C4-2B (cell line): ENCODE measurements at regions not wholly inside any gene's neighbourhood (a gene's known extent, or its start where the extent isn't known, plus 50 kb on each side); places are given as distances from the start of the nearest gene placed in this dataset.

Experiments used
- H3K27ac ChIP-seq: fragments of 450-650 bp; 2 replicates; pipeline ENCODE4 v1.5.1; 2017
- ZFX ChIP-seq: fragments of 450-650 bp; IDR thresholded peaks from 2 replicates; pipeline ENCODE4 v1.6.1; 2017
- TF ChIP-seq, protein P1 (sequence below): fragments of 450-650 bp; conservative IDR thresholded peaks from 2 replicates; pipeline ENCODE4 v1.5.1; 2017; ENCODE audit warnings: mild to moderate bottlenecking

DNA sequence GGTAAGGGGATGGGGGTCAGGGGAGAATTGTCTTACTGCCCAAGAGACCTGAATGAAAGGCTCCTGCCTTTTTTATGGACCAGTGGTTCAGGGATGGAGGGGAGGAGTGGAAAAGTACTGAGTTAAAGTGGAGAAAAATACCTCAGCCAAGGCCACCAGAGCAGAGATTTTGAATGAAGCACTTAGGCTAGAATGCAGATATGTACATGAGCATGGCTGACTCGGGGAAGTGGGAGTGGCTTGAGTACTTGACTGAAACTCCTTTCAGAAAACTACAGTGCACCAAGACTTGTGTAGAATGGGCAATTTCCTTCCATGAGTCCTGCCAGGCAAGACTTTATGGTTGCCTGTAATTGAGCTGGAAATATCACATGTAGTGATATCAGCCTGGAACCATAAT is 429.6 kb upstream of the LRRC7 start:
- TF ChIP-seq, protein P1, sequence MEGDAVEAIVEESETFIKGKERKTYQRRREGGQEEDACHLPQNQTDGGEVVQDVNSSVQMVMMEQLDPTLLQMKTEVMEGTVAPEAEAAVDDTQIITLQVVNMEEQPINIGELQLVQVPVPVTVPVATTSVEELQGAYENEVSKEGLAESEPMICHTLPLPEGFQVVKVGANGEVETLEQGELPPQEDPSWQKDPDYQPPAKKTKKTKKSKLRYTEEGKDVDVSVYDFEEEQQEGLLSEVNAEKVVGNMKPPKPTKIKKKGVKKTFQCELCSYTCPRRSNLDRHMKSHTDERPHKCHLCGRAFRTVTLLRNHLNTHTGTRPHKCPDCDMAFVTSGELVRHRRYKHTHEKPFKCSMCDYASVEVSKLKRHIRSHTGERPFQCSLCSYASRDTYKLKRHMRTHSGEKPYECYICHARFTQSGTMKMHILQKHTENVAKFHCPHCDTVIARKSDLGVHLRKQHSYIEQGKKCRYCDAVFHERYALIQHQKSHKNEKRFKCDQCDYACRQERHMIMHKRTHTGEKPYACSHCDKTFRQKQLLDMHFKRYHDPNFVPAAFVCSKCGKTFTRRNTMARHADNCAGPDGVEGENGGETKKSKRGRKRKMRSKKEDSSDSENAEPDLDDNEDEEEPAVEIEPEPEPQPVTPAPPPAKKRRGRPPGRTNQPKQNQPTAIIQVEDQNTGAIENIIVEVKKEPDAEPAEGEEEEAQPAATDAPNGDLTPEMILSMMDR = no peak
- no peak for TF ChIP-seq ZFX
- H3K27ac ChIP-seq = no peak overlapping the region

DNA sequence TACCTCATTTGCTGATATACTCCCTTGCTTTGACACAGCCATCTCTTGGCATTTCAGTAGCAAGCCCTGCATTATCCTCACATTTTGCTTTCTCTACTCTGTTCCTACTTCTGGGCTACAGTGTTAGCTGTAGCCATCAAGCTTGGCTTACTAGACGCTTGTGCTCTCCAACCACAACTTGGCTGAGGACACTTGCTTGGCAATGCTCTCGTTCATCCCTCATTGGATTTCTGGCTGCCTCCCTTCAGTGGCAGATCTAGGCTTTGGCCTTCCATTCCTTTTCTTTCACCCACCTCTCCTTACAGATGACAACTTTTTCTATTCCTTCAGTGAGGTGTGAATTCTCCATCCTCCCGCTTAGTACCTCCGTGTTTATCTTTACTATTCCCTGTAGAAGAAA is 428.7 kb upstream of the LRRC7 start:
- no peak overlapping the region for H3K27ac ChIP-seq
- TF ChIP-seq ZFX = no peak
- TF ChIP-seq, protein P1 = no peak

DNA sequence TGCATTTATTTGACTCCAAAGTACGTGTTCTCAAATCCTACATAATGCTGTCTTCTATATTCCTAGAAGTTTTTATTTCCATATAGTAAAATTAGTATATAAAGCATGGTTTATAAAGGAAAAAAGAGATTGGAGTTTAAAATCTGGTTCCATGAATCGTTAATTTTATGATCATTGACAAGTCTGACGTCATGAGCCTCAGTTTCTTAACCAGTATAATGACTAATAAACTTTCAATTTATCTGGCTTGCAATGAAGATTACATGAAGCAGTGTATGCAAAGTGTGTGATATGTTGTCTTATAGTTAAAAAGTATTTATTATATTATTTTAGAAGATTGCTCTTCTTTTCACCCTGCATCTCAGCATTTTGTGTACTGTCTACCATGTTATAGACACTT is 421.4 kb upstream of the LRRC7 start:
- TF ChIP-seq ZFX = no peak
- TF ChIP-seq, protein P1 = no peak

DNA sequence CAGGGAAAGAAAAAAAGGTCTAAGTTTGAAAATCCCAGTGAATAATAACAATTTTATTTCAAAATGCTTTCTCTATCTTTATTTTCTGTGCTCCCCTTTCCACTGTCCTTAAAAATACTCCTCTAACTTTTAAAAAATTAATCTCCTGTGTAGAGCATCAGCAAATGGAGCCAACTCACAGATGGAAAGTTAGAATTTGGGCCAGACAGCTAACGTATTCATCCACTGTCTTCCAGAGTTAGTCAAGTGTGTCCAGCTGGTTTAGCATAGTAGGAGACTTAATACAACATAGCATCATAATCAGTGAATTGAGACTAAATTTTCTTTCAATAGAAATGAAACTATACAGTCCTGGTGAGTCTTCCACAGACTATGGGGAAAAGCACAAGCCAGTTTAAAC is 419.0 kb upstream of the LRRC7 start:
- TF ChIP-seq, protein P1 = no peak
- TF ChIP-seq ZFX = no peak

More for the DNA sequence above, 421.4 kb upstream of the LRRC7 start:
- H3K27ac ChIP-seq = no peak overlapping the region

DNA sequence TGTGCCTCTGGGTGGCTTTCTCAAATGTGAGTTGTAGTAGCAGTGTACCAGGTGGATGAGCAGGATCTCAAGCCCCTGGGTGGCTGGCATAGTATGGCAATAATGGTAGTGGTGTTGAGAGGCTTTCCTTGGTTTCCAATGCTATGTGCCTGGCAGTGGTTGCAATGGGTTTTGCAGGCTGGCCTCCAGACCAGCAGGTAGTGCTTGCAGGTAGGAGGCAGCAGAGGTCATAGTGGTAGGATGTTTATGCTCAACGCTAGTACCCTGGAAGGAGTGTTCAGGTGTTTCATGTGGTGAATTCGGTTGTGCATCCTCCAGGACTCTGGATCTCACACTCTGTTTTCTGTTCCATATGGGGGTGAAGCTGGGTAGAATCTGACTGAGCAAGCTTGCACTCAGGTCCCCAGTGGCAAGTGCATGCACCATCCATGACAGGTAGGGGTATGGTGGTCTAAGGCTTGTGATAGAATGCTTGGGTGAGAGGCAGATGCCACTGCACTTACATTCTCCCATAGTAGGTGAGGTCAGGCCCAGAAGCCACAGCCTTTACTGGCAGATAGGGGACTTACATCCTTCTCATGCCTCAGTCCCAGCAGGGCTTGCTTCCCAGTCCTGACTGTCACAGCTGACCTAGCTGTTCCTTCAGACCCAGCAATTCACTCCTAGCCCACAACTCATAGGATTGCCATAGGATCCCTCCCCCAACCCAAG is 410.5 kb upstream of the LRRC7 start:
- no peak overlapping the region for H3K27ac ChIP-seq
- no peak for TF ChIP-seq ZFX
- TF ChIP-seq, protein P1 = no peak

More for the DNA sequence above, 419.0 kb upstream of the LRRC7 start:
- no peak overlapping the region for H3K27ac ChIP-seq

DNA sequence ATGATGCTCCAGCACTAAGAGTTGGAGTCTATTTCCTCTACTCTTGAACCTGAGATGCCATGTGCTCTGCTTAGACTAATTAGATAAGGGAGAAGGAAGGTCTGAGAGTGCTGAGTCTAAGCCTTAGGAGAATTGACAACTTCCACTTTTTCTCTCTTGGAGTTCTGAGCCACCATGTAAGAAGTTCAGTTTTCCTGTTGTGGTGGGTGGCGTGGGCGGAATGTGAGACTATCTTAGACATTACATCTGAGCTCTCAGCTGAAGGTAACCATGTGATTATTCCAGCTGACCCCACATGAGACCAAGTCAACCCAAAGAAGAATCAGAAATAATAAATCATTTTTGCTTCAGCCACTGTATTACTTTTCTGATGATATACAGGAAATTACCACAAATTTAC is 404.5 kb upstream of the LRRC7 start:
- H3K27ac ChIP-seq = no peak overlapping the region
- TF ChIP-seq ZFX = no peak
- TF ChIP-seq, protein P1 = no peak

DNA sequence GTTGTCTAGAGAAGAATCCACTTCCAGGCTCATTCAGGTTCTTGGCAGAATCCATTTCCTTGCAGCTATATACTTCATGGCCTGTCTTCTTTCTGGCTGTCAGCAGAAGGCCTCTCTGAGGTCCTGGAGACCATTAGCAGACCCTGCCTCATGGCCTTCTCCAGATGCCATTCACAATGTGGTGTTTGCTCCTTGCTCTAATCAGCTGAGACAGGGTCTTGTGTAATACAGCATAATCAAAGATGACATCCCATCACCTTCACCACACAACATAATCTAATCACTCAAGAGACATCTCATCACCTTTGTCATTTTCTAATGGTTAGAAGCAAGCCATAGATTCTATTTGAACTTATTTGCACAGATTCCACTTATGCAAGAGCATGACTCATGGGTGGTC is 403.9 kb upstream of the LRRC7 start:
- no peak overlapping the region for H3K27ac ChIP-seq
- TF ChIP-seq ZFX = no peak
- TF ChIP-seq, protein P1 = no peak
